Glutamatergic neuron (in vitro differentiated cells): ENCODE measurements at regions not wholly inside any gene's neighbourhood (a gene's known extent, or its start where the extent isn't known, plus 50 kb on each side); places are given as distances from the start of the nearest gene placed in this dataset.

Experiments used
- DNase-seq: peaks from one replicate; pipeline ENCODE4 v3.0.0; 2022
- H3K27ac Mint-ChIP-seq: one replicate; pipeline ENCODE4 v1.8.0; 2020; ENCODE audit warnings: mild to moderate bottlenecking, mixed read lengths, inconsistent platforms; ENCODE audit not compliant: unreplicated experiment
- H3K27me3 Mint-ChIP-seq: one replicate; pipeline ENCODE4 v1.8.0; 2020; ENCODE audit warnings: mild to moderate bottlenecking, moderate library complexity, mixed read lengths, inconsistent platforms; ENCODE audit not compliant: unreplicated experiment
- H3K36me3 Mint-ChIP-seq: one replicate; pipeline ENCODE4 v1.8.0; 2020; ENCODE audit warnings: mild to moderate bottlenecking, mixed read lengths, inconsistent platforms; ENCODE audit not compliant: unreplicated experiment
- H3K4me1 Mint-ChIP-seq: one replicate; pipeline ENCODE4 v1.8.0; 2020; ENCODE audit warnings: mild to moderate bottlenecking, low read depth, mixed read lengths, inconsistent platforms; ENCODE audit not compliant: unreplicated experiment
- H3K4me3 Mint-ChIP-seq: one replicate; pipeline ENCODE4 v1.8.0; 2020; ENCODE audit warnings: mild to moderate bottlenecking, mixed read lengths, inconsistent platforms; ENCODE audit not compliant: unreplicated experiment
- H3K9me3 Mint-ChIP-seq: one replicate; pipeline ENCODE4 v1.8.0; 2020; ENCODE audit warnings: mild to moderate bottlenecking, moderate library complexity, mixed read lengths, inconsistent platforms; ENCODE audit not compliant: unreplicated experiment
- CTCF ChIP-seq: fragments of 200-600 bp; sonication (generic); IDR thresholded peaks from one replicate; pipeline ENCODE4 v1.5.0; 2021; ENCODE audit not compliant: partially characterized antibody, unreplicated experiment

- DNase-seq, result no peak
- Mint-ChIP-seq H3K9me3 (no peaks in the 10 kb centered on the region), H3K4me1 (no peaks in the 10 kb centered on the region), H3K27ac (no peak overlapping the region), H3K36me3 (peaks cover 6% of the 10 kb centered on the region), H3K4me3 (no peak overlapping the region), H3K27me3 (no peaks in the 10 kb centered on the region)
- no peak for TF ChIP-seq CTCF
Measured at GRCh38 chr1:88463401-88463985, 220.6 kb upstream of the PKN2 start.

- no peak for TF ChIP-seq CTCF
- Mint-ChIP-seq H3K36me3 (peaks cover 6% of the 10 kb centered on the region), H3K4me1 (no peaks in the 10 kb centered on the region), H3K27ac (no peak overlapping the region), H3K9me3 (no peaks in the 10 kb centered on the region), H3K4me3 (no peak overlapping the region), H3K27me3 (peaks cover 2% of the 10 kb centered on the region)
- no peak for DNase-seq
Measured at GRCh38 chr1:88466011-88466410, 218.1 kb upstream of the PKN2 start.

GRCh38 chr1:88466899-88467580, 217.0 kb upstream of the PKN2 start:
- H3K27ac Mint-ChIP-seq, result no peak overlapping the region
- no peak for DNase-seq
- TF ChIP-seq CTCF, result no peak
- H3K27me3 Mint-ChIP-seq, result peaks cover 2% of the 10 kb centered on the region
- no peaks in the 10 kb centered on the region for H3K9me3 Mint-ChIP-seq
- H3K36me3 Mint-ChIP-seq, result peaks cover 6% of the 10 kb centered on the region
- no peaks in the 10 kb centered on the region for H3K4me1 Mint-ChIP-seq
- H3K4me3 Mint-ChIP-seq, result no peak overlapping the region

GRCh38 chr1:88472298-88472697, 211.8 kb upstream of the PKN2 start:
- no peaks in the 10 kb centered on the region for H3K9me3 Mint-ChIP-seq
- peaks cover 12% of the 10 kb centered on the region for H3K4me1 Mint-ChIP-seq
- TF ChIP-seq CTCF, result no peak
- no peak overlapping the region for H3K27ac Mint-ChIP-seq
- DNase-seq, result no peak
- no peak overlapping the region for H3K4me3 Mint-ChIP-seq
- H3K36me3 Mint-ChIP-seq, result peaks cover 6% of the 10 kb centered on the region
- H3K27me3 Mint-ChIP-seq, result peaks cover 2% of the 10 kb centered on the region

- Mint-ChIP-seq H3K36me3 (peaks cover 3% of the 10 kb centered on the region), H3K27ac (no peak overlapping the region), H3K9me3 (peaks cover under 1% of the 10 kb centered on the region), H3K4me1 (peaks cover 12% of the 10 kb centered on the region), H3K27me3 (peaks cover 2% of the 10 kb centered on the region), H3K4me3 (no peak overlapping the region)
- TF ChIP-seq CTCF, result no peak
- no peak for DNase-seq
Measured at GRCh38 chr1:88472714-88473113, 211.4 kb upstream of the PKN2 start.
